GM10266 (cell line): ENCODE measurements at regions not wholly inside any gene's neighbourhood (a gene's known extent, or its start where the extent isn't known, plus 50 kb on each side); places are given as distances from the start of the nearest gene placed in this dataset.

Source experiments
- DNase-seq: peaks from one replicate; pipeline ENCODE4 v3.0.0; 2012; ENCODE audit errors: extremely low spot score
- CTCF ChIP-seq: IDR thresholded peaks from 2 replicates; pipeline ENCODE4 v1.5.1; 2012; ENCODE audit warnings: mild to moderate bottlenecking, low read depth; ENCODE audit not compliant: control insufficient read depth, insufficient read depth; ENCODE audit errors: missing control alignments

GRCh38 chr12:114901316-114901715, 217.3 kb upstream of the TBX3 start:
- no peak for DNase-seq
- TF ChIP-seq CTCF: no peak

GRCh38 chr12:114898159-114898558, 214.2 kb upstream of the TBX3 start:
- no peak for TF ChIP-seq CTCF
- DNase-seq: no peak

GRCh38 chr12:114895827-114896226, 211.9 kb upstream of the TBX3 start:
- no peak for DNase-seq
- no peak for TF ChIP-seq CTCF

DNA sequence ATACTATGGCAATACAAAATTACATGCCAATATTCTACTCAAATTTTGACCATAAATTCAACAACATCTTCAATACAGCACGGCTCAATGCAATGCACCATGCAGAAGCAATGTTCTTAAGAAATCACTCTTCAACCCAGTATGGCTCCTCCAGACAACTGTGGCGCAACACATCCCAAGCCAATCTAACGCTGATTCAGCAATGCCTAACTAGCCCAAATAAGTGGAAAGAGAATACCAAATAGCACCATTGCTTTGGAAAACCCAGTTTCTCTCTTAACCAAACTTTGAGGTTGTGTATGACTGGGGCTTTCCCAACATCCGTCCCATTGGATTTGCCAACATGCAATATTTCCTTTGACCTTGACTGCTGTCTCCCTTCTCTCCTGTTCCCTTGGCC, 211.1 kb upstream of the TBX3 start:
- TF ChIP-seq CTCF: no peak
- DNase-seq: no peak

DNA sequence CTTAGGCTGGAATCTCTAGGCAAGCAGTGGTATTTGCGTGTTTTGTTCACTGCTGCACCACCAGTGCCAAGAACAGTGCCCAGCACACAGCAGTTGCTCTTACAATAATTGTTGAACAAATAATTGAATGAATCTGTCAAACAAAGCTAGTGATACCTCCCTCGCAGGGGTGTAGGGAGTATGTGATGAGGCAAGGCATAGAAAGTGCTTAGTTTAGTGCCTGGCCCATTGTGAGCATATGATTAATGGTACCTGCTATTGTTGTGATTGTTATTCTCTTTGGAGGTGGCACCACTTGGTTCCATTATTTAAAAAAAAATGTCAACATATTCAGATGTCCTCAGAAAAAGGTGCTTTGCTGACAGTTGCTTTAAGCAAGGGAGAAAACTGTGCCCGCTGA, 210.1 kb upstream of the TBX3 start:
- no peak for TF ChIP-seq CTCF
- no peak for DNase-seq

- no peak for TF ChIP-seq CTCF
- no peak for DNase-seq
Measured at GRCh38 chr12:114888928-114889584, 205.1 kb upstream of the TBX3 start.

DNA sequence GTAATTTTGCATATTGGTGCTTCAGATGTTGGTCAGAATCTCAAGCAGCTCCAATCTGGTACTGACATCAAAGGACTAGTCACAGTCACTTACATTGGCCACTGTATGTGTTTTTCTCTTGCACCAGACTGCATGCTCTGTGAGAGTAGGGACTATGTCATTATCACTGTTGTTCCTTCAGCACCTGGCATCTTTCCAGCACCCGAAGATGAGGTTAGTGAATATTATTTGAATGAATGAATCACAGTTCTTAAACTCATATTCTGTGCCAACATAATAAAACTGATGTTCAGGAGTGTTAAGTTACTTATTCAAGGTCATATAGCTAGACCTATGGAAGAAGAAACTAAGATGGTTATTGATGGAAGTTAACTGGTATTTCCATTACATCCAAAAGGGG, 204.5 kb upstream of the TBX3 start:
- DNase-seq: no peak

More for the DNA sequence above, 204.5 kb upstream of the TBX3 start:
- TF ChIP-seq CTCF: no peak
